SK-N-SH (cell line): ENCODE measurements at regions not wholly inside any gene's neighbourhood (a gene's known extent, or its start where the extent isn't known, plus 50 kb on each side); places are given as distances from the start of the nearest gene placed in this dataset.

ENCODE experiments used
- CTCF ChIA-PET: fragments of 300-600, 350-600 bp; formaldehyde crosslinking; extraction: SDS; loops from one replicate; lab custom pipeline; 2021; lab: Yijun Ruan, JAX
- POLR2A ChIA-PET: fragments of 350-600 bp; sonication (Branson Sonifier 250); formaldehyde crosslinking; extraction: SDS; loops from one replicate; lab custom pipeline; 2020; ENCODE audit warnings: antibody characterized with exemption, inconsistent platforms; lab: Yijun Ruan, JAX
- DNase-seq: peaks from one replicate; pipeline ENCODE4 v3.0.0; 2012
- H2AFZ ChIP-seq: fragments of 200-600 bp; sonication (generic); 2 replicates; pipeline ENCODE4 v1.8.1; 2016; ENCODE audit warnings: antibody characterized with exemption, mild to moderate bottlenecking, low read depth
- H3F3A ChIP-seq: fragments of 200-600 bp; sonication (generic); replicated peaks from 2 replicates; pipeline ENCODE3; 2016; ENCODE audit warnings: antibody characterized with exemption, mild to moderate bottlenecking; ENCODE audit not compliant: insufficient read depth
- H3K27ac ChIP-seq, 2 experiments: fragments of 200-500 bp in 1 of 2; fragments of 200-600 bp in 1 of 2; sonication (Bioruptor generic) in 1 of 2; sonication (generic), shearing (Covaris generic) in 1 of 2; 2 replicates each; pipeline versions ENCODE4 v1.5.1 to v1.6.1; 2014 to 2016; ENCODE audit warnings: low read depth in 2 of 2, inconsistent platforms in 1 of 2, low read length in 1 of 2, mild to moderate bottlenecking in 1 of 2, mixed read lengths in 1 of 2
- H3K27me3 ChIP-seq: fragments of 200-600 bp; sonication (generic), shearing (Covaris generic); 2 replicates; pipeline ENCODE4 v1.6.1; 2016; ENCODE audit warnings: mixed run types; ENCODE audit not compliant: insufficient read depth
- H3K36me3 ChIP-seq, 2 experiments: fragments of 200-500 bp in 1 of 2; fragments of 200-600 bp in 1 of 2; sonication (Bioruptor generic) in 1 of 2; sonication (generic) in 1 of 2; replicated peaks in 1 of 2; 2 replicates each; pipeline versions ENCODE3 to v1.5.1; 2014 to 2016; ENCODE audit warnings: low read length in 1 of 2, mild to moderate bottlenecking in 1 of 2; ENCODE audit not compliant: insufficient read depth in 2 of 2, control insufficient read depth in 1 of 2
- H3K4me1 ChIP-seq, 2 experiments: fragments of 200-500 bp in 1 of 2; fragments of 200-600 bp in 1 of 2; sonication (Bioruptor generic) in 1 of 2; sonication (generic), shearing (Covaris generic) in 1 of 2; 2 replicates each; pipeline versions ENCODE4 v1.5.1 to v1.6.1; 2014 to 2016; ENCODE audit warnings: low read depth in 1 of 2, low read length in 1 of 2, mixed run types in 1 of 2; ENCODE audit not compliant: insufficient read depth in 2 of 2, control insufficient read depth in 1 of 2
- H3K4me2 ChIP-seq: fragments of 200-600 bp; sonication (generic), shearing (Covaris generic); 2 replicates; pipeline ENCODE4 v1.6.1; 2017; ENCODE audit warnings: mixed run types
- H3K4me3 ChIP-seq, 2 experiments: fragments of 200-500 bp in 1 of 2; fragments of 200-600 bp in 1 of 2; sonication (Bioruptor generic) in 1 of 2; sonication (generic), shearing (Covaris generic) in 1 of 2; 2 replicates each; pipeline versions ENCODE4 v1.5.1 to v1.8.1; 2014 to 2016; ENCODE audit warnings: low read depth in 2 of 2, inconsistent platforms in 1 of 2, low read length in 1 of 2, mild to moderate bottlenecking in 1 of 2, mixed read lengths in 1 of 2, moderate library complexity in 1 of 2
- H3K79me2 ChIP-seq: fragments of 200-600 bp; sonication (generic); 2 replicates; pipeline ENCODE4 v1.8.1; 2017; ENCODE audit warnings: mild to moderate bottlenecking; ENCODE audit not compliant: insufficient read depth
- H3K9ac ChIP-seq: fragments of 200-600 bp; sonication (generic); 2 replicates; pipeline ENCODE4 v1.6.1; 2017; ENCODE audit warnings: mixed run types
- H3K9me2 ChIP-seq: fragments of 200-600 bp; sonication (generic); 2 replicates; pipeline ENCODE4 v1.6.1; 2017; ENCODE audit warnings: mixed run types
- H3K9me3 ChIP-seq: fragments of 200-600 bp; sonication (generic); 2 replicates; pipeline ENCODE4 v1.6.1; 2017; ENCODE audit warnings: mixed run types, mild to moderate bottlenecking, moderate library complexity
- H4K20me1 ChIP-seq: fragments of 200-600 bp; sonication (generic); 2 replicates; pipeline ENCODE4 v1.6.1; 2017; ENCODE audit warnings: mild to moderate bottlenecking, mixed run types; ENCODE audit not compliant: insufficient read depth
- CTCF ChIP-seq: fragments of 200-600 bp; sonication (generic); IDR thresholded peaks from 2 replicates; pipeline ENCODE4 v1.6.1; 2017; ENCODE audit warnings: antibody characterized with exemption, mild to moderate bottlenecking, moderate library complexity
- EZH2phosphoT487 ChIP-seq: fragments of 200-600 bp; sonication (generic); IDR thresholded peaks from 2 replicates; pipeline ENCODE4 v1.6.1; 2017; ENCODE audit warnings: low read depth, mixed run types, mild to moderate bottlenecking, antibody characterized with exemption, moderate library complexity, borderline replicate concordance
- FOXM1 ChIP-seq: IDR thresholded peaks from 2 replicates; pipeline ENCODE4 v1.4.0; 2012; ENCODE audit warnings: low read depth, mild to moderate bottlenecking
- JUND ChIP-seq: IDR thresholded peaks from 2 replicates; pipeline ENCODE4 v1.4.0; 2012
- MXI1 ChIP-seq: IDR thresholded peaks from 2 replicates; pipeline ENCODE4 v1.6.1; 2012; ENCODE audit warnings: mild to moderate bottlenecking, low read depth, low read length, improper control_type of control experiment
- NFIC ChIP-seq: IDR thresholded peaks from 2 replicates; pipeline ENCODE4 v1.4.0; 2012; ENCODE audit warnings: borderline replicate concordance
- PBX3 ChIP-seq: IDR thresholded peaks from 2 replicates; pipeline ENCODE4; 2012
- POLR2AphosphoS5 ChIP-seq: IDR thresholded peaks from 2 replicates; pipeline ENCODE4 v1.6.1; 2012; ENCODE audit warnings: low read depth, low read length
- REST ChIP-seq: IDR thresholded peaks from 2 replicates; pipeline ENCODE4 v1.6.1; 2012; ENCODE audit warnings: mild to moderate bottlenecking, low read depth, low read length, moderate library complexity
- RXRA ChIP-seq: IDR thresholded peaks from 2 replicates; pipeline ENCODE4 v1.4.0; 2012; ENCODE audit warnings: low read depth, mild to moderate bottlenecking, borderline replicate concordance
- SIN3A ChIP-seq: IDR thresholded peaks from 2 replicates; pipeline ENCODE4 v1.6.1; 2012; ENCODE audit warnings: low read depth, mild to moderate bottlenecking, low read length, moderate library complexity, borderline replicate concordance
- SMC3 ChIP-seq: IDR thresholded peaks from 2 replicates; pipeline ENCODE4 v1.6.1; 2012; ENCODE audit warnings: low read depth, low read length, improper control_type of control experiment
- TEAD4 ChIP-seq: IDR thresholded peaks from 2 replicates; pipeline ENCODE4 v1.4.0; 2012; ENCODE audit warnings: mild to moderate bottlenecking, borderline replicate concordance; ENCODE audit not compliant: insufficient read depth
- USF2 ChIP-seq: fragments of 150-350 bp; IDR thresholded peaks from 2 replicates; pipeline ENCODE4 v1.6.1; 2017; ENCODE audit warnings: antibody characterized with exemption, low read length, low read depth, borderline replicate concordance
- WGBS: methylation state at CpG from one replicate; pipeline ENCODE4 v1.1.6; 2017; ENCODE audit warnings: low lambda C conversion rate; 5-methylcytosine and 5-hydroxymethylcytosine counted together
- TF ChIP-seq, protein P1 (sequence below): IDR thresholded peaks from 2 replicates; pipeline ENCODE4 v1.4.0; 2012; ENCODE audit warnings: low read depth, borderline replicate concordance
- TF ChIP-seq, protein P2 (sequence below): IDR thresholded peaks from 2 replicates; pipeline ENCODE4 v1.4.0; 2012; ENCODE audit warnings: low read depth
- TF ChIP-seq, protein P3 (sequence below): fragments of 150-350 bp; IDR thresholded peaks from 2 replicates; pipeline ENCODE4 v1.6.1; 2016; ENCODE audit warnings: mild to moderate bottlenecking, low read depth, low read length

GRCh38 chr21:23921670-23922418 lies 1685.4 kb downstream of the MRPL39 start:
- no peak overlapping the region for H2AFZ ChIP-seq
- POLR2A ChIA-PET: no interaction called here
- H4K20me1 ChIP-seq: no peaks in the 10 kb centered on the region
- no peaks in the 10 kb centered on the region for H3K9me3 ChIP-seq
- no peaks in the 10 kb centered on the region for H3K79me2 ChIP-seq
- H3K9ac ChIP-seq: no peak overlapping the region
- H3K4me1 ChIP-seq: no peaks in the 10 kb centered on the region
- H3K27me3 ChIP-seq: no peaks in the 10 kb centered on the region
- H3K4me3 ChIP-seq: no peak overlapping the region
- H3K4me2 ChIP-seq: no peak overlapping the region
- H3F3A ChIP-seq: no peaks in the 10 kb centered on the region
- H3K27ac ChIP-seq: no peak overlapping the region
- no peaks in the 10 kb centered on the region for H3K9me2 ChIP-seq
- no peak for DNase-seq
- WGBS: 79% methylated on average over 8 of the region's 8 CpGs
- CTCF ChIA-PET: no interaction called here
- H3K36me3 ChIP-seq: no peaks in the 10 kb centered on the region
- TF ChIP-seq USF2 (no peak), EZH2phosphoT487 (no peak), FOXM1 (no peak)

- no peaks in the 10 kb centered on the region for H3K79me2 ChIP-seq
- 41% methylated on average over 3 of the region's 3 CpGs for whole genome bisulfite sequencing
- no peak overlapping the region for H3K27ac ChIP-seq
- CTCF ChIA-PET: no interaction called here
- no peaks in the 10 kb centered on the region for H4K20me1 ChIP-seq
- H3K9me2 ChIP-seq: no peaks in the 10 kb centered on the region
- DNase-seq: no peak
- no peaks in the 10 kb centered on the region for H3F3A ChIP-seq
- H3K36me3 ChIP-seq: no peaks in the 10 kb centered on the region
- no peaks in the 10 kb centered on the region for H3K4me1 ChIP-seq
- no peaks in the 10 kb centered on the region for H3K9me3 ChIP-seq
- POLR2A ChIA-PET: no interaction called here
- H3K4me2 ChIP-seq: no peak overlapping the region
- no peak overlapping the region for H3K4me3 ChIP-seq
- H3K9ac ChIP-seq: no peak overlapping the region
- no peak overlapping the region for H2AFZ ChIP-seq
- H3K27me3 ChIP-seq: no peaks in the 10 kb centered on the region
- TF ChIP-seq SMC3 (no peak), FOXM1 (no peak), PBX3 (no peak), NFIC (no peak), REST (no peak), POLR2AphosphoS5 (no peak), SIN3A (no peak), RXRA (no peak), TEAD4 (no peak), CTCF (no peak), JUND (no peak), MXI1 (no peak)
- TF ChIP-seq, protein P1, sequence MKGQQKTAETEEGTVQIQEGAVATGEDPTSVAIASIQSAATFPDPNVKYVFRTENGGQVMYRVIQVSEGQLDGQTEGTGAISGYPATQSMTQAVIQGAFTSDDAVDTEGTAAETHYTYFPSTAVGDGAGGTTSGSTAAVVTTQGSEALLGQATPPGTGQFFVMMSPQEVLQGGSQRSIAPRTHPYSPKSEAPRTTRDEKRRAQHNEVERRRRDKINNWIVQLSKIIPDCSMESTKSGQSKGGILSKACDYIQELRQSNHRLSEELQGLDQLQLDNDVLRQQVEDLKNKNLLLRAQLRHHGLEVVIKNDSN: no peak
- TF ChIP-seq, protein P2, sequence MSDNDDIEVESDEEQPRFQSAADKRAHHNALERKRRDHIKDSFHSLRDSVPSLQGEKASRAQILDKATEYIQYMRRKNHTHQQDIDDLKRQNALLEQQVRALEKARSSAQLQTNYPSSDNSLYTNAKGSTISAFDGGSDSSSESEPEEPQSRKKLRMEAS: no peak
- TF ChIP-seq, protein P3, sequence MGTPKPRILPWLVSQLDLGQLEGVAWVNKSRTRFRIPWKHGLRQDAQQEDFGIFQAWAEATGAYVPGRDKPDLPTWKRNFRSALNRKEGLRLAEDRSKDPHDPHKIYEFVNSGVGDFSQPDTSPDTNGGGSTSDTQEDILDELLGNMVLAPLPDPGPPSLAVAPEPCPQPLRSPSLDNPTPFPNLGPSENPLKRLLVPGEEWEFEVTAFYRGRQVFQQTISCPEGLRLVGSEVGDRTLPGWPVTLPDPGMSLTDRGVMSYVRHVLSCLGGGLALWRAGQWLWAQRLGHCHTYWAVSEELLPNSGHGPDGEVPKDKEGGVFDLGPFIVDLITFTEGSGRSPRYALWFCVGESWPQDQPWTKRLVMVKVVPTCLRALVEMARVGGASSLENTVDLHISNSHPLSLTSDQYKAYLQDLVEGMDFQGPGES: no peak
These were observed 1706.6 kb downstream of the MRPL39 start for GRCh38 chr21:23900727-23901126.
